ENCODE measurements at regions not wholly inside any gene's neighbourhood (a gene's known extent, or its start where the extent isn't known, plus 50 kb on each side); places are given as distances from the start of the nearest gene placed in this dataset.
"Not testable (repeated sequence)": the region's sequence is repeated elsewhere in the genome, so short reads cannot be mapped to it uniquely, and the experiment has no call there.

DNA sequence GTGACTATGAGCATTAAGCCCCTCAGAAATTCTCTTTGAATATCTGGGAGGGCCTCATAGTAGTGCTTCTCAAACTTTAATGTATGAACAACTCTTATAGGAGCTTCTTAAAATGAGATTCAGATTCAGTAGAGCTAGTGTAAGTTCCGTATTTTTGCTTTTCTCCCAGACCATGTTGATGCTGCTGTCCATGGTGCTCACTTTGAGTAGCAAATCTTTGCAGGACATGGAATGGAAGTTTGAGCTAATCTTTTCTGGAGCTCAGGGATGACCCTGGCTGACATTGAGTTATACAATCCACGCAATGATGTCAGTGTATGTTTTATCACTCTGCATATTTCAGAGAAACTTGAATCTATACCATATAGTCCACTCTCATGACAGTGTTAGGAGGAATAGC, 134.2 kb downstream of the OTOL1 start:
- Histone ChIP-seq H3K4me3 (no peak overlapping the region), H3K9me3 (no peaks in the 10 kb centered on the region), H3K27me3 (no peaks in the 10 kb centered on the region), H3K27ac (no peak overlapping the region), H3K36me3 (no peaks in the 10 kb centered on the region), H3K4me1 (no peaks in the 10 kb centered on the region)
- TF ChIP-seq, protein P1, sequence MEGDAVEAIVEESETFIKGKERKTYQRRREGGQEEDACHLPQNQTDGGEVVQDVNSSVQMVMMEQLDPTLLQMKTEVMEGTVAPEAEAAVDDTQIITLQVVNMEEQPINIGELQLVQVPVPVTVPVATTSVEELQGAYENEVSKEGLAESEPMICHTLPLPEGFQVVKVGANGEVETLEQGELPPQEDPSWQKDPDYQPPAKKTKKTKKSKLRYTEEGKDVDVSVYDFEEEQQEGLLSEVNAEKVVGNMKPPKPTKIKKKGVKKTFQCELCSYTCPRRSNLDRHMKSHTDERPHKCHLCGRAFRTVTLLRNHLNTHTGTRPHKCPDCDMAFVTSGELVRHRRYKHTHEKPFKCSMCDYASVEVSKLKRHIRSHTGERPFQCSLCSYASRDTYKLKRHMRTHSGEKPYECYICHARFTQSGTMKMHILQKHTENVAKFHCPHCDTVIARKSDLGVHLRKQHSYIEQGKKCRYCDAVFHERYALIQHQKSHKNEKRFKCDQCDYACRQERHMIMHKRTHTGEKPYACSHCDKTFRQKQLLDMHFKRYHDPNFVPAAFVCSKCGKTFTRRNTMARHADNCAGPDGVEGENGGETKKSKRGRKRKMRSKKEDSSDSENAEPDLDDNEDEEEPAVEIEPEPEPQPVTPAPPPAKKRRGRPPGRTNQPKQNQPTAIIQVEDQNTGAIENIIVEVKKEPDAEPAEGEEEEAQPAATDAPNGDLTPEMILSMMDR (IDR thresholded peaks at IDR 0.05) = no peak
- intact Hi-C loops (cut with DNase I) = no loop called here
- DNase-seq (ENCODE audit: low spot score in 2 of 2) = no peak

DNA sequence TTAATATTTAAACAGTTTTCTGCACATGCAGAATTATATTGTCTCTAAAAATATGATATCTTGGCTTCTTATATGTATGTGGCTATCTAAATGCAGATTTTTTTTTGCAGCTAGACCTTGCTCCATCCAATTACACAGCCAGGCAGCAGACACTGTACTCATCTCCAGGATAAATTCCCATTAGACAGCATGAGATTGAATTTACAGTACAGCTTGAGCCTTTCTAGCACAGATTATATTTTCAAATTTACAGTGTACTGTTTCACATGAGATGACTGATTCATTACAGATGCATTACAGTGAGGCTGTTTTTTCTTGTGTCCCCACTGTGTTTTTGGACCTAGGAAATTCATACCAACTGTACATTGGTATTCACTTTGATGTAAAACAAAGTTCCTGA, 134.9 kb downstream of the OTOL1 start:
- Histone ChIP-seq H3K27me3 (no peaks in the 10 kb centered on the region), H3K4me1 (no peaks in the 10 kb centered on the region), H3K27ac (no peak overlapping the region), H3K36me3 (no peaks in the 10 kb centered on the region), H3K9me3 (no peaks in the 10 kb centered on the region), H3K4me3 (no peak overlapping the region)
- DNase-seq (ENCODE audit: low spot score in 2 of 2) = no peak
- intact Hi-C loops (cut with DNase I) = no loop called here
- TF ChIP-seq, protein P1 (IDR thresholded peaks at IDR 0.05) = no peak

DNA sequence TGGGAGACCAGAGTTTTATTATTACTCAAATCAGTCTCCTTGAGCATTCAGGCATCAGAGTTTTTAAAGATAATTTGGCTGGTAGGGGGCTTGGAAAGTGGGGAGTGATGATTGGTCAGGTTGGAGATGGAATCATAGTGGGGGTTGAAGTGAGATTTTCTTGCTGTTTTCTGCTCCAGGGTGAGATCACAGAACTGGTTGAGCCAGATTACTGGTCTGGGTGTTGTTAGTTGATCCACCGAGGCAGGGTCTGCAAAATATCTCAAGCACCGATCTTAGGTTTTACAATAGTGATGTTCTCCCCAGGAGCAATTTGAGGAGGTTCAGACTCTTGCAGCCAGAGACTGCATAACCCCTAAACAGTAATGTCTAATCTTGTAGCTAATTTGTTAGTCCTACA, 141.0 kb downstream of the OTOL1 start:
- Histone ChIP-seq H3K36me3 (no peaks in the 10 kb centered on the region), H3K9me3 (no peaks in the 10 kb centered on the region), H3K27me3 (no peaks in the 10 kb centered on the region), H3K27ac (no peak overlapping the region), H3K4me3 (no peak overlapping the region), H3K4me1 (no peaks in the 10 kb centered on the region)
- intact Hi-C loops (cut with DNase I) = no loop called here
- TF ChIP-seq, protein P1 (IDR thresholded peaks at IDR 0.05) = no peak
- DNase-seq (ENCODE audit: low spot score in 2 of 2) = no peak

DNA sequence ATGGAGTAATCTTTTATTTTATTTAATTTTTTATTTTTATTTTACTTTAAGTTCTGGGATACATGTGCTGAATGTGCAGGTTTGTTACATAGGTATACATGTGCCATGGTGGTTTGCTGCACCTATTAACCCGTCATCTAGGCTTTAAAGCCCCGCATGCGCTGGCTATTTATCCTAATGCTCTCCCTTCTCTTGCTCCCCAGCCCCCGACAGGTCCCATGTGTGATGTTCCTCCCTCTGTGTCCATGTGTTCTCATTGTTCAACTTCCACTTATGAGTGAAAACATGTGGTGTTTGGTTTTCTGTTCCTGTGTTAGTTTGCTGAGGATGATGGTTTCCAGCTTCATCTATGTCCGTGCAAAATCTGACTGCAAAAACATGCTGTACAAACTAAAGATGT, 142.5 kb downstream of the OTOL1 start:
- H3K27ac ChIP-seq; intact Hi-C loops (cut with DNase I); H3K4me1 ChIP-seq; H3K4me3 ChIP-seq; H3K36me3 ChIP-seq; H3K9me3 ChIP-seq; DNase-seq (ENCODE audit: low spot score in 2 of 2); H3K27me3 ChIP-seq: not testable (repeated sequence)

DNA sequence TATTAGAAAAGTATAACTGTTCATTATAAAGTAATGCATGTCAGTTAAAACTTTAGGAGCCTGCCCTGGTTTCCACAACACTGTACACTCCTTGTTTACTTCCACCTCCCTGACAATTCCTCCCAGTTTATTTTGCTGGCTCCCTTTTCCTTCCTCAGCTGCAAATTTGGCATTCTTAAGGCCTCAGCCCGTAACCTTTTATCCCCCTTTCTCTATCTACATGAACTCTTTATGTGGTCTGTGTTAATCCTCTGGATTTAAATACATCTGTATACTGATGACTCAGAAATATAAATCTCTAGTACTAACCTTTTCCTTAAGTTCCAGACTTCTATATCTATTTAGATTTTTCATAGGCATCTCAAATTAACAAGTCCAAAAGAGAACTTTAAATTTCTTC, 143.6 kb downstream of the OTOL1 start:
- intact Hi-C loops (cut with DNase I) = no loop called here
- no peak for DNase-seq (ENCODE audit: low spot score in 2 of 2)

DNA sequence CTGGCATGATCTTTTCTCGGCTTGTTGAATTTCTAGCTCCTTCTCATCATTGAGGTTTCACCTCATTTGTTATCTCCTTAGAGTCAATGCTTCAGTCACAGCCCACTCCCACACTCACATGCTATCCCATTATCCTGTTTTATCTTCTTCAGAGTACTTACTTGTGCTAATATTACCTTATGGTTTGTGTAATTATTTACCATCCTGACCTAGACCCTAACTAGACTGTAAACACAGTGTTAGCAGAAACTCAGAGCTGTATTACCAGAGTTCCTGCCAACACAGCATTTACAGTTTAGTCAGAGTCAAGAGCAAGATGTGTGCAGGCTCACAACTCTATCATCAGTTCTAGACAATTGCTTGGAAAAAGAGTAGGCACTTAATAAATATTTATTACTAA, 144.7 kb downstream of the OTOL1 start:
- intact Hi-C loops (cut with DNase I) = no loop called here
- TF ChIP-seq, protein P1 (IDR thresholded peaks at IDR 0.05) = no peak
- Histone ChIP-seq H3K27ac (no peak overlapping the region), H3K27me3 (no peaks in the 10 kb centered on the region), H3K36me3 (no peaks in the 10 kb centered on the region), H3K4me3 (no peak overlapping the region), H3K4me1 (no peaks in the 10 kb centered on the region), H3K9me3 (no peaks in the 10 kb centered on the region)
- DNase-seq (ENCODE audit: low spot score in 2 of 2) = no peak

More for the DNA sequence above, 143.6 kb downstream of the OTOL1 start:
- H3K4me1 ChIP-seq = no peaks in the 10 kb centered on the region
- TF ChIP-seq, protein P1 (IDR thresholded peaks at IDR 0.05) = no peak
- H3K9me3 ChIP-seq = no peaks in the 10 kb centered on the region
- no peaks in the 10 kb centered on the region for H3K36me3 ChIP-seq
- no peaks in the 10 kb centered on the region for H3K27me3 ChIP-seq
- H3K27ac ChIP-seq = no peak overlapping the region
- H3K4me3 ChIP-seq = no peak overlapping the region
